Glutamatergic neuron (in vitro differentiated cells): ENCODE measurements at regions not wholly inside any gene's neighbourhood (a gene's known extent, or its start where the extent isn't known, plus 50 kb on each side); places are given as distances from the start of the nearest gene placed in this dataset.

ENCODE experiments used
- DNase-seq: peaks from one replicate; pipeline ENCODE4 v3.0.0; 2022
- H3K27ac Mint-ChIP-seq: one replicate; pipeline ENCODE4 v1.8.0; 2020; ENCODE audit warnings: mild to moderate bottlenecking, mixed read lengths, inconsistent platforms; ENCODE audit not compliant: unreplicated experiment
- H3K27me3 Mint-ChIP-seq: one replicate; pipeline ENCODE4 v1.8.0; 2020; ENCODE audit warnings: mild to moderate bottlenecking, moderate library complexity, mixed read lengths, inconsistent platforms; ENCODE audit not compliant: unreplicated experiment
- H3K36me3 Mint-ChIP-seq: one replicate; pipeline ENCODE4 v1.8.0; 2020; ENCODE audit warnings: mild to moderate bottlenecking, mixed read lengths, inconsistent platforms; ENCODE audit not compliant: unreplicated experiment
- H3K4me1 Mint-ChIP-seq: one replicate; pipeline ENCODE4 v1.8.0; 2020; ENCODE audit warnings: mild to moderate bottlenecking, low read depth, mixed read lengths, inconsistent platforms; ENCODE audit not compliant: unreplicated experiment
- H3K4me3 Mint-ChIP-seq: one replicate; pipeline ENCODE4 v1.8.0; 2020; ENCODE audit warnings: mild to moderate bottlenecking, mixed read lengths, inconsistent platforms; ENCODE audit not compliant: unreplicated experiment
- H3K9me3 Mint-ChIP-seq: one replicate; pipeline ENCODE4 v1.8.0; 2020; ENCODE audit warnings: mild to moderate bottlenecking, moderate library complexity, mixed read lengths, inconsistent platforms; ENCODE audit not compliant: unreplicated experiment
- CTCF ChIP-seq: fragments of 200-600 bp; sonication (generic); IDR thresholded peaks from one replicate; pipeline ENCODE4 v1.5.0; 2021; ENCODE audit not compliant: partially characterized antibody, unreplicated experiment

- no peak for DNase-seq
- Mint-ChIP-seq H3K9me3 (no peaks in the 10 kb centered on the region), H3K4me3 (no peak overlapping the region), H3K27ac (no peak overlapping the region), H3K27me3 (no peaks in the 10 kb centered on the region), H3K36me3 (no peaks in the 10 kb centered on the region), H3K4me1 (peaks cover 10% of the 10 kb centered on the region)
- no peak for TF ChIP-seq CTCF
These were observed 186.0 kb upstream of the WDFY3 start for GRCh38 chr4:85152480-85152879.

GRCh38 chr4:85153221-85153620 is 186.7 kb upstream of the WDFY3 start:
- Mint-ChIP-seq H3K27me3 (no peaks in the 10 kb centered on the region), H3K4me3 (no peak overlapping the region), H3K27ac (no peak overlapping the region), H3K36me3 (no peaks in the 10 kb centered on the region), H3K9me3 (no peaks in the 10 kb centered on the region), H3K4me1 (peaks cover 10% of the 10 kb centered on the region)
- no peak for TF ChIP-seq CTCF
- DNase-seq = no peak

GRCh38 chr4:85154591-85154990 is 188.1 kb upstream of the WDFY3 start:
- H3K4me1 Mint-ChIP-seq = peaks cover 10% of the 10 kb centered on the region
- H3K27me3 Mint-ChIP-seq = no peaks in the 10 kb centered on the region
- no peak overlapping the region for H3K27ac Mint-ChIP-seq
- no peak for DNase-seq
- no peaks in the 10 kb centered on the region for H3K36me3 Mint-ChIP-seq
- no peak overlapping the region for H3K4me3 Mint-ChIP-seq
- no peak for TF ChIP-seq CTCF
- no peaks in the 10 kb centered on the region for H3K9me3 Mint-ChIP-seq

- Mint-ChIP-seq H3K9me3 (no peaks in the 10 kb centered on the region), H3K4me1 (no peaks in the 10 kb centered on the region), H3K27me3 (peaks cover 2% of the 10 kb centered on the region), H3K36me3 (peaks cover 5% of the 10 kb centered on the region), H3K4me3 (no peak overlapping the region), H3K27ac (no peak overlapping the region)
- TF ChIP-seq CTCF = no peak
- no peak for DNase-seq
These were observed 199.3 kb upstream of the WDFY3 start for GRCh38 chr4:85165808-85166207.

- H3K4me3 Mint-ChIP-seq = no peak overlapping the region
- no peak for DNase-seq
- no peaks in the 10 kb centered on the region for H3K4me1 Mint-ChIP-seq
- no peaks in the 10 kb centered on the region for H3K9me3 Mint-ChIP-seq
- H3K27me3 Mint-ChIP-seq = peaks cover 2% of the 10 kb centered on the region
- H3K27ac Mint-ChIP-seq = no peak overlapping the region
- H3K36me3 Mint-ChIP-seq = peaks cover 5% of the 10 kb centered on the region
- no peak for TF ChIP-seq CTCF
These were observed 199.8 kb upstream of the WDFY3 start for GRCh38 chr4:85166318-85166717.
